HG03097 (cell line): ENCODE measurements at regions not wholly inside any gene's neighbourhood (a gene's known extent, or its start where the extent isn't known, plus 50 kb on each side); places are given as distances from the start of the nearest gene placed in this dataset.
"Not testable (repeated sequence)": the region's sequence is repeated elsewhere in the genome, so short reads cannot be mapped to it uniquely, and the experiment has no call there.

Experiments
- ATAC-seq: cut with Tn5 transposase; IDR thresholded peaks from one replicate; pipeline ENCODE4 v1.9.1; 2021; ENCODE audit not compliant: unreplicated experiment, low FRiP score

DNA sequence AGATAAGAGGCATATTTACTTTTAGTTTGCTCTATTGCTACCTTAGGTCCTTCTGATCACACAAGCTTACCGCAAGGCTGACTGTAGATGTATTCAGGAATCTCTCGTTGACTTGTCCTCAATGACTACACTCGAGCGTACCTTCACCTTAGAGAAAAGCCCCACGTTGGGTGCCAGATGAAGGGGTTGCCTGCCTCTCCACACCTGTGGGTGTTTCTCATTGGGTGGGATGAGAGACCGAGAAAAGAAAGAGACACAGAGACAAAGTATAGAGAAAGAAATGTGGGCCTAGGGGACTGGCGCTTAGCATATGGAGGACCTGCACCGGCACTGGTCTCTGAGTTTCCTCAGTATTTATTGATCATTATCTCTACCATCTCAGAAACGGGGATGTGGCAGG, 51.8 kb downstream of the ASCL4 start:
- no peak for ATAC-seq

DNA sequence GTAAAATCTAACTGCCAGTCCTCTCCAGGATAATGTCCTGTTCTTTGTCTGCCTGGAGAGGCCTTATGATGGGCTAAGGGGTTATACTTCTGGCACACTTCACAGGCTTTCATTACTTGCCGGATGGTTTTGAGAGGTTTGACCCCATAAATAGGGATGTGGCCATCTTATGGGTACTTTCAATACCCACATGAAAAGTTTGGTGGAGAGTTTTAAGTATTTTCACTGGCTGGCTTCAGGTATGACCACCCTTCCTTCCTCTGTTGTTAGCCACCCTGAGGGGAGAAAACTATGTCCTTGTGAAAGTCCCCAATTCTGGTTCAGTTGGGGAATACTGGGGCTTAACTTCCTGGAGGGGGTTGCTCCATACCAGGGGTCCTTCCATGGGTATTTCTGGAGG, 54.8 kb downstream of the ASCL4 start:
- ATAC-seq, result no peak

DNA sequence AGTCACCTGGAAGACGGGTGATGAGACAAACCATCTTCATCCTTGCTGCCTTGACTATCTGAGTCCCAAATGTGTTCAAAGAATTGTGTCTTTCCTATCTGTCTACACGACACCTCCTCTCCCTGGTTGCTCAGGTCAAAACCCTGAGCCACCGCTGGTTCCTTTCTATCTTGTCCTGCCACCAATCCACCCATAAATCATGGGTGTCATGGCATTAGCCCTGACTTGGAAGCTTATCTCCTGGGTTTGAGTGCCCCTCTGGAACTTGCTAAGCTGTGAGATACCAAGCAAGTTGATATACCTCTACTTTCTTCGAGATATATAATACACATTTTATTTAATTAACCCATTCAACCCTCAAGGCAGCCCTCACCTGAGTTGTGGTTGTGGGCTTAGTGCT, 57.9 kb downstream of the ASCL4 start:
- no peak for ATAC-seq

DNA sequence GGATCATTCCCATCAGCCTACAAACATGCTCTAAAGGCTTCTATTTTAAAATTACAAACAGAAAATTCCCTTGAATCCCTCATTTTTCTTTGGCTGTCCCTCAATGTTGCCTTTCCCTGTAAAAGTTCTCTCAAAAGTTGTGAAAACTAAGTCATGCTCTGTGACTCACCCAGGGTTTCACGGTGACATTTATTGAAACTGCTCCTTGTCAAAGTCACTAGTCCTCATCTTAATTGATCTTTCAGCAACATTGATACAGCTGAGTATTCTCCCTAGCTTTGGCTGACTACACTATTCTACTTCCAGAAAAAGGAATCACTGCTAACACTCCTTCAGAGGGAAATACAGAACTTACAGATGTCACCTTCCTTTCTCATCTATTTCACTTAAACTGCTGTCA, 65.7 kb downstream of the ASCL4 start:
- no peak for ATAC-seq

DNA sequence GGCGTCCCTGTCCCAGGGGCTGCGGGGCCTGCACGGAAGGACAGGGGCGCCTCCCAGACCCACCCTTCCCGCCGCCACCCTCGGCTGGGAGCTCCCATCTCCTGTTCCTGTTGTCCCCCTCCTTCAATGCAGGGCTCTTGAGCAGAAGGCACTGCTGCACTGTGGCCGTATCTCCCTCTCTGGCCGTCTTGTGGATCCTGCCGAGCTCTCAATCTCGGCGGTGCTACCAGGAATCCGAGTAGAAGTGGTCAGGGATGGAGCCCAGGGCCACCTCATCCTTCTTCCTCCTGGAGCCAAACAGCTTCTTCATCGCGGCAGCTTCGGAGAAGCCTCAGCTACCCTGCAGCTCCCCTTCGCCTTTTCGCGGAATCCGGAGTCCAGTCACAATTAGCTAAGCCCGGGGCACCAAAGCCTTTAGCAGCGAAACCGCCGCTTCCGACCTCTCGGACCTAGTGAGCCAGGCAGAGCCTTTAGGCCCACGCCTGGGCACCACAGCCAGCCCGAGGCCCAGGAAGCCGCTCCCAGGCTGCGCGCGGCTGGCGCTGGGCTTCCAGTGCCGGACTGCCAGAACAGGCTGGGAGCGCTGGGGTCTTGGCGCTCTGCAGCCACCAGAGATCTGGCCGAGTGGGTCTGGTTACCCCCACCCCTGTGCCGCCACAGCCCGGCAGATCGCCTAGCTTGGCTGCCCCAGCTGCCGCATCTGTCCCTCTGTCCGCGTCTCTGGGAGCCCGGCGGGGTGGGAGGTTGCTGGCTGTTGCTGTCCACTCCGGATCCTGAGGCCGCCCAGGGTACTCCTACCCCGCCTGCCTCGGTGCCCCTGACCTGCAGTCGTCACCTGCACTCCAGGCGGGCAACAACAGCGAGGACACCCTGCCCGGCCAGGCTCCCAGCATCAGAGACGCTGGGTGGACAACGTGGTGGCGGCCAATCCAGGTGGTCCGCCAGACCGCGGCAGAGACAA, 69.1 kb downstream of the ASCL4 start:
- ATAC-seq, result no peak

DNA sequence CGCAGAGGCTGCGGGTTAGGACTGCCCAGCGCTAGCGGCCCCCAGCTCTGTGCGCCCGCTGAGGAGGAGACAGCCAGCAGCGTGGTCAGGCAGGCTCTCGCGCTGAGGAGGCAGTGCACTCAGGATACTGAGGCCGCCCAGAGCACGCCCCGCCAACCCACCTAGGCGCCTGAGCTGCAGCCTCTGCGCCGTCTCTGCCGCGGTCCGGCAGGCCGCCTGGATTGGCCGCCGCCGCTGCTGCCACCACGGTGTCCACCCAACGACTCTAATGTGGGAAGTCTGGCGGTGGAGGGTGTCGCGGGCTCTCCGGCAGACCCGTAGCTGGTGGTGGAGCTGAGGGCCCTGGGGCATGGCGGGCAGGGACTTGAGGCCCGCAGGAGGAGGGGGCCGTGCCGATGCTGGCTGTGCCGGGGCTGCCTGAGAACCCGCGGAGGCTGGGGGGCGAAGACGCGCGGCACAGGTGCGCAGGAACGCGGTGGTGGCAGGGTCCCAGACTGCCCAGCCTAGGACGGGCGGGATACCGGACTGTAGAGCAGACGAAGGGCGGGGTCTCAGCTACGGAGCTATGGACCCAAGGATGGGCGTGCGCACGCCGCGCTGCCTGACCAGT, 69.9 kb downstream of the ASCL4 start:
- no peak for ATAC-seq

DNA sequence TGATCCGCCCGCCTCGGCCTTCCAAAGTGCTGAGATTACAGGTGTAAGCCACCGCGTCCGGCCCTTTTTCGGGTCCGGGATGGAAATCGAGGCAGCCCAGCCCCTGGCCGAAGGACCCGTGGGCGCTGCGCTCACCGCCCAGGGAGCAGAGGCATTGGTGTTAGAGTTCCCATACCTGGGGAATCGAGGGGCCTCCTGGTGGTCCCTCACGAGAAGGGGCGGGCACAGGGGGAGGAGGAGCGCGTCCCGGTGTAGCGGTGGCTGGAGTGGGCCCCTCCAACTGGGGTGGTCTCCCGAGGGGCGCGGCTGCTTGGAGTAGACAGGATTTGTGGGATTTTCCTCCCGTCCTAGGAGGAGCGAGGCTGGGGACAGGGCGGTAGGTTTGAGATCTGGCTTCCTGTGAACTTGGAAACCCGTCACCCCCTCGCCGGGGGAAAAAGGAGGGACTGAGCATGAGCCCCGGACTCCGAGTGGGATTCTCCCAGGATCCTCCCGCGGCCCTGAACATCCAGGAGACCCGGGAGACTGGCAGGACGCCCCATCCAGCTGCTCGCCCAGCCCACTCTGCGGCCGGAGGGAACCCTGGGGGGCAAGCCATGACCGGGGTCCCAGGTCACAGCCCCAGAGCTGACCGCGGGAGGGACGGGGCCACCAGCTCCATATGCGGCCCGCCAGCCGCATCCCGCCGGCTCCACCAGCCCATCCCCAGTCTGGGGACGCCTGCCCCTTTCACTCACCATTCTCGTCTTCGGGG, 70.9 kb downstream of the ASCL4 start:
- ATAC-seq, result no peak

DNA sequence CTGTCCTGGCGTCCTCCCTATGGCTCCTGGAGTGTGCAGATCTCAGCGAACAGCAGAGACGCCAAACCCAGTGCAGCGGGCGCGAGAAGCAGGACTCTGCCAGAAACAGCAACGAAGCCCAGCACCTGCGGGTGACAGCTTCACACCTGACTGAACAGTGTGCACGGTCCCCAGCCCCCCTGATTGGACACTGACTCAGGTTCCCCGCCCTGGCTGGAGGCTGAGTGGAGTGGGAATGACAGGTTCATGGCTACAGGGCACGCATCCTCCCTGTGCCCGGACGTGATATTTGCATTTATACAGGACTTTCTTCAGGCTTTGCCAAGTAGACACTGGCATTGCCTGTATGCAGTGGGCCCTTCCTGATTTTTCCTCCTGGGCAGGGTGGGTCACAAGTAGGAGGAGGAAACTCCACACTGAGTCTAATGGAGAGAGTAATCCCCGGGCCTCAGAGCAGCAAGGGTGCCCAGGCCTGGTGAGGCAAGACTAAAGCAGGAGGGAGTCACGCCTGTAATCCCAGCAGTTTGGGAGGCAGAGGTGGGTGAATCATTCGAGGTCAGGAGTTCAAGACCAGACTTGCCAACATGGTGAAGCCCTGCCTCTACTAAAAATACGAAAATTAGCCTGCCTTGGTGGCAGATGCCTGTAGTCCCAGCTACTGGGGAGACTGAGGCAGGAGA, 71.6 kb downstream of the ASCL4 start:
- ATAC-seq, result no peak

DNA sequence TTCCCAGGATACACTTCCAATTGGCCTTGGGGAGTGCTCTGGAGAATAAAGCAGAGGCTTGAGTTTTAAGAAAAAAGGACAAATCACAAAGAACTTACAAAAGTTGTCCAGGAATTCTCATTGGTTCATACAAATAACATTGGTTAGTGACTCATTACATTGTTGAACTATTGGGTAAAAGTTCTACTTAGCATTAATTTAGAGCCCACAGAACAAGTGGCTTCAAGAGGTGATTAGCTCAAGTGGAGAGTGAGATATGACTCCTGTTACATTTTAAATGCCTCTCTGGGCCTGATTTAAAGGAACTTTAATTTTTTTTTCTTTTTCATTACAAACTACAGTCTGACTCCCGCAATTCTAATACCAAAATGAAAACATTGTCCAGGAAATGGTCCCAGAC, 72.9 kb downstream of the ASCL4 start:
- no peak for ATAC-seq

DNA sequence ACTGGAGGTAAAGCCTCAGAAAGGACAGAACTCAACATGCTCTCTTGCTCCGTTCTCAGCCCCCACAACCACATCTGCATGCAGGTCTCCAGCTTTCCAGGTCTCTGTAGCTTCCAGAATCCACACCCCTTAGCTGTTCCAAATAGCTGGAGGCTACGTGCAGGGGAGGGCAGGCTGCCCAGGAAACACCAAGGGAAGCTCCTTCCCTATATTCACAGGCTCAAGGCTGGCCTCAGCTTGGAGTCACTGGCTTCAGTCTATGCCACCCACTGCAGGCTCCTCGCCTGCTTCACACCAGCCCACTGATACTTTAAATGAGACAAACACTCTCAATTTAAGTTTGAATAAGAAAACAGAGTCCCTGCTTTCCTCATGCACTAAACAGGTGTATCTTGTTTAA, 73.3 kb downstream of the ASCL4 start:
- ATAC-seq, result no peak

DNA sequence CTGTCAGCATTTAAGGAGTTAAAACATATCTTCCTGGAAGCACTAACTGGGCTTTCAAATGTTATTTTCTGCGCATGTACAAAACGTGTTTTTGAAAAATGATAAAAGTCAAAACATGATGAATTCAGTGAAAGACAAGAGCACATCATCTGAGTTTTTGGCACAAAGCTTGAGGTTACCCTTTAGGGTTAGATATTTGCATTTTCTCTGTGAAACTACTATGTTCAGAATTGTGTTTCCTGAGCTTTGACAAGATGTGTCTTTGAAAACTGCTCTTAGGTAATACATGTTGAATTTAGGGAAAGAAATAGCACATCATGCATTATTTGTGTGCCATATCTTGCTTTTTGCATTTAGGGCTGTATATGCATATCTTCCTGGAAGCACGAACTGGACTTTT, 79.0 kb downstream of the ASCL4 start:
- ATAC-seq, result no peak

DNA sequence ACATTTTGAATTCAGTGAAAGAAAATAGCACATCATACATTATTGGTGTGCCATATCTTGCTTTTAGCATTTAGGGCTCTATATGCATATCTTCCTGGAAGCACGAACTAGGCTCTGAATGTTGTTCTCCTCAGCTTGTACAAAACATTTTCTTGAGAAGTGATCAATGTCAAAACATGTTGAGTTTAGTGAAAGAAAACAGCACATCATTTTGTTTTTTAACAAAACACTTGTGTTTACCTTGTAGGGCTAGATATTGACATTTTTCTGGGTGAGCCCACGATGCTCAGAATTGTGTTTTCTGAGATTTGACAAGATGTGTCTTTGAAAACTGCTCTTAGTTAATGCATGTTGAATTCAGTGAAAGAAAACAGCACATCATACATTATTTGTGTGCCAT, 81.0 kb downstream of the ASCL4 start:
- ATAC-seq, result no peak

DNA sequence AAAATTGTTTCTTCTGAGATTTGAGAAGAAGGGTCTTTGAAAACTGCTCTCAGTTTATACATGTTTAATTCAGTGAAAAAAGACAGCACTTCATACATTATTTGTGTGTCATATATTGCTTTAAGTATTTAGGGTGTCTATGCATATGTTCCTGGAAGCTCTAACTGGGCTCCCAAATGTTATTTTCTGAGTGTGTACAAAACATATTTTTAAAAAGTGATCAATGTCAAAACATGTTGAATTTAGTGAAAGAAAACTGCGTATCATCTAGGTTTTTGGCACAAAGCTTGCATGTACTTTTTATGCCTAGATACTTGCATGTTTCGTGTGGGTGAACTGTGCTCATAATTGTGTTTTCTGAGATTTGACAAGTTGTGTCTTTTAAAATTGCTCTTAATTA, 81.6 kb downstream of the ASCL4 start:
- ATAC-seq, result no peak

DNA sequence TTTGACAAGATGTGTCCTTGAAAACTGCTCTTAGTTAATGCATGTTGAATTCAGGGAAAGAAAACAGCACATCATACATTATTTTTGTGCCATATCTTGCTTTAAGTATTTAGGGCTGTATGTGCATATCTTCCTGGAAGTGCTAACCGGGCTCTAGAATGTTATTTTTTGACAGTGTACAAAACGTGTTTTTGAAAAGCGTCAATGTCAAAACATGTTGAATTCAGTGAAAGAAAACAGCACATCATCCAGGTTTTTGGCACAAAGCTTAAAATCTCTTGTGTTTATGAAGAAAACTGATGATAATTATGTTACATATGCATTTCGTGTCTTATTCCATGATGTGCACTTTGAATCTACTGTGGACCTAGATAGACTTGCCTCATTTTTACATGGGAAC, 82.7 kb downstream of the ASCL4 start:
- ATAC-seq, result no peak

DNA sequence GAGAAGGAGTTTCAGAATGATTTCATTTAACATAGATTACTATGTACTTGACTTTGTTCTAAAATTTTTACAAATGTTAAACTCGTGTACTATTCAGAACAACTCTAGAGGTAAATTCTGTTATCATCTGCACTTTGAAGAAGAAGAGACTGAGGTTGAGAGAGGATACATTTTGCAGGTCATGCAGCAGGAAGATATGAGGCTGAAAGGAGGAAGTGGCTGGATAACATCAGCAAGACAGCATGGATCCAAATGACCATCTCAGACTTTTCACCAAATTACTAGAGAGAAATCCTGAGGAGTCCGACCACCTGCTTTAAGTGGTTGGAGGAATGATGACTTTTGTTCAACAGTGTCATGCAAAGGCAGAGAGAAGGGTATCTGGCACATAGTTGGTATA, 84.9 kb downstream of the ASCL4 start:
- ATAC-seq, result no peak

DNA sequence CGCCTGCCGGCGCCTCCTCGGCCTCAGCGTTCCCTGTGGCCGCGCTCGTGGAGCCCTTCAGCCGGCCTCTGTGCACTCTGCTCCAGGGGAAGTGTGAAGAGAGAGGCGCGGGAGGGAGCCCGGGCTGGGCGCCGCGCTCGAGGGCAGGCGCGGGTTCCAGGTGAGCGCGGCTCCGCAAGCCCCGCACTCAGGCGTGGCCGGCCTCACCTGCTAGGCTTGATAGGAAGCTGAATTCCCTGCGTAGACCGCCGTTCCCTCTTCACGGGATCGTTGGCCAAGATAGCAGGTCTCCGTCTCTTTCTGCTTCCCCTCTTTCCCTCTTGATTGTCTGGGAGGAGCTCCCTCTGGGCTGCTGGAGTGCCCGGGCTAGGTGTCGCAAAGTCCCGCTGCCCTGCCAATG, 89.7 kb downstream of the ASCL4 start:
- ATAC-seq, result no peak

DNA sequence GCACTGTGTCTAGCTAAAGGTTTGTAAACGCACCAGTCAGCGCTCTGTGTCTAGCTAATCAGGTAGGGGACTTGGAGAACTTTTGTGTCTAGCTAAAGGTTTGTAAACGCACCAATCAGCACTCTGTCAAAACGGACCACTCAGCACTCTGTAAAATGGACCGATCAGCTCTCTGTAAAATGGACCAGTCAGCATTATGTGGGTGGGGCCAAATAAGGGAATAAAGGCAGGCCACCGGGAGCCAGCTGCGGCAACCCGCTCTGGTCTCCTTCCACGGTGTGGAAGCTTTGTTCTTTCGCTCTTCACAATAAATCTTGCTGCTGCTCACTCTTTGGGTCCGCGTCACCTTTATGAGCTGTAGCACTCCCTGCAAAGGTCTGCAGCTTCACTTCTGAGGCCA, 90.2 kb downstream of the ASCL4 start:
- not testable (repeated sequence) for ATAC-seq

DNA sequence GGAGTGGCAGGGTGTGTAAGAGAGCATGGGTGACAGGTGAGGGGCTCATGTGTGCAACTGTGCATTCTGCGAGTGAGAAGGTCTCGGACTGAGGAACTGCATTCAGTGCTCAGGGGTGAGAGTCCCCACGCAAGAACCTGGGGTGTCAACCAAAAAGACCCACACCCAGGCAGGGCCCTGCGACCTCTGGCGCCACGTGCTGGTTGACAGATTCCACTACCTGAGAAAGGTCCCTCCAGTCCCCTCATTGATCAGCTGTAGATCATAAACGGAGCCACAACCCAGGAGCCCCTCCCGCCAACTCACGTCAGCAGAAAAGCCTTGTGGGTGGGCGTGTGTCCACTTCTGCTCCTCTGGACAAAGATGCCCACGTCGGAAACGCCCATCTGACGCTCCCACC, 98.7 kb downstream of the ASCL4 start:
- ATAC-seq, result no peak

DNA sequence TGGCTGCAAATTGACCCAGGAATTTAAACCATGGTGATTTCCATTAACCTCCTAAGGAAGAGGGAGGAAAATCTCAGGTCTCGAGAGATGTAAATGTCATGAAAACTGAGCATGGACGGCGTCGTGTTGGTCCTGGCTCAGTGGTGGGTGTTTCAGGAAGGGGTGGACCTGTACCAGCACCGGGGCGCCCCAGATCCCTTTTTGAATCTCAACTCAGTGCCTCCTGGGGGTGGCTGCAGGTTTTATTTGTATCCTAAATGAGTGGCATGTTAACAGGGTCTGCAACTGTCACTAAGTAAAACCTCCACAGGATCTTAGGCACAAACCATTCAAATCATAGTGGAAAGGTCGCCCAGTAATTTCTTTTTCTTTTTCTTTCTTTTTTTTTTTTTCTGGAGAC, 101.3 kb downstream of the ASCL4 start:
- no peak for ATAC-seq

DNA sequence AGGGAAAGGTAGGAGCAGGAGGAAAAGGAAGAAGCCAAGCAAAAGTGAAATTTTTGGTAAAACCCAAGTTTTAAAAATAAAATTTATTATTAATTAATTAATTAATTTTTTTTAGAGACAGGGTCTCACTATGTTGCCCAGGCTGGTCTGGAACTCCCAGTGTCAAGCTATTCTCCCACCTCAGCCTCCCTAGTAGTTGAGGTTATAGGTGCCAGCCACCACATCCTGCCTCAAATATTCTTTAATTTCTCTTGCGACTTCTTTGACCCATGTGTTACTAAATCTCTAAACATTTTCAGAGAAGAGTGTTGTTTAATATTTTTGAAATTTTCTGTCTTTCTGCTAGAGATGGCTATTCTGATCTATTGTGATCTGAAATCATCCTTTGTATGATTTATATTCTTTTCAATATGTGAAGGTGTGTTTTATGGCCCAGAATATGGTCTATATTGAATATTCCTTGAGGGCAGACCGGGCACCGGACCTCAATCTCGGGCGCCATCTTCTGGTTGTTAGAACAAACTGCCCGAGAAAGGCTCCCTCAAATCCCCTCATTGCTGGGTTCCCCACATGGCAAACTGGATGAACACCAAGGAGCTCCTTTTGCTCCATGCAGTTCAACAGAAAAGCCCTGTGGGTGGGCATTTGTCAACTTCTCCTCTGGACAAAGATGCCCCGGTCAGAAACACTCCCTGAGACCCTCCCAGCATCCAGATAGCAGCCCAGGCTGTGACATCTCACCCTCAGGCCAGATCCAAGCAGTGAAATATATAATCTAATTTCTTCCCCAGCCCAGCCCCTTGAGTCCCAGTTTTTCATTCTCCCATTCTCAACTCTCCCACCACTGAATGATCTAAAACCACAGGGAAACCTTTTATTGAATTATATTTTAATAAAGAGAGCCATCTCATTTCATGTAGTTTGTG, 110.5 kb downstream of the ASCL4 start:
- no peak for ATAC-seq
